Thyroid gland (tissue), 4 donors: ENCODE measurements at regions not wholly inside any gene's neighbourhood (a gene's known extent, or its start where the extent isn't known, plus 50 kb on each side); places are given as distances from the start of the nearest gene placed in this dataset.

Experiments
- DNase-seq, 2 donors: peaks; one replicate each; pipeline ENCODE4 v3.0.0-alpha.2; 2019
- H3K27ac ChIP-seq, 3 donors: fragments of 200-600 bp; sonication (generic); 1 replicate in 2 of 3; 2 replicates in 1 of 3; pipeline ENCODE4 v1.5.1; 2016 to 2019; ENCODE audit warnings: mild to moderate bottlenecking in 1 of 3, moderate library complexity in 1 of 3
- H3K27me3 ChIP-seq: fragments of 200-600 bp; sonication (generic); one replicate; pipeline ENCODE4 v1.5.1; 2019
- H3K36me3 ChIP-seq, 2 donors: fragments of 200-600 bp; sonication (generic); one replicate each; pipeline ENCODE4 v1.5.1; 2016 to 2019
- H3K4me1 ChIP-seq, 2 donors: fragments of 200-600 bp; sonication (generic); one replicate each; pipeline ENCODE4 v1.5.1; 2017 to 2019
- H3K4me3 ChIP-seq, 3 donors: fragments of 200-600 bp; sonication (generic); replicated peaks in 1 of 3; 1 replicate in 2 of 3; 2 replicates in 1 of 3; pipeline ENCODE4 v1.5.1; 2016; ENCODE audit warnings: mild to moderate bottlenecking in 1 of 3
- H3K9me3 ChIP-seq: fragments of 200-600 bp; sonication (generic); one replicate; pipeline ENCODE4 v1.5.1; 2017
- POLR2A ChIP-seq, 2 donors: fragments of 450-650 bp; IDR thresholded peaks; one replicate each; pipeline ENCODE4 v1.6.1; 2017; ENCODE audit warnings: antibody characterized with exemption in 2 of 2, mild to moderate bottlenecking in 2 of 2, moderate library complexity in 1 of 2
- WGBS, 2 donors: methylation state at CpG; one replicate each; pipeline ENCODE4 v1.1.5; 2017; 5-methylcytosine and 5-hydroxymethylcytosine counted together
- intact Hi-C: fragments of 100-400 bp; cut with DNase I; formaldehyde crosslinking; loops from one replicate; pipeline ENCODE4 v1.15.1; 2023
- TF ChIP-seq, protein P1 (sequence below), 6 experiments: fragments of 200-600 bp in 3 of 6; fragments of 450-650 bp in 3 of 6; sonication (generic) in 3 of 6; IDR thresholded peaks; one replicate each; pipeline ENCODE4 v1.5.1; 2016 to 2019; ENCODE audit warnings: antibody characterized with exemption in 6 of 6, mild to moderate bottlenecking in 2 of 6, inconsistent platforms in 1 of 6, moderate library complexity in 1 of 6

DNA sequence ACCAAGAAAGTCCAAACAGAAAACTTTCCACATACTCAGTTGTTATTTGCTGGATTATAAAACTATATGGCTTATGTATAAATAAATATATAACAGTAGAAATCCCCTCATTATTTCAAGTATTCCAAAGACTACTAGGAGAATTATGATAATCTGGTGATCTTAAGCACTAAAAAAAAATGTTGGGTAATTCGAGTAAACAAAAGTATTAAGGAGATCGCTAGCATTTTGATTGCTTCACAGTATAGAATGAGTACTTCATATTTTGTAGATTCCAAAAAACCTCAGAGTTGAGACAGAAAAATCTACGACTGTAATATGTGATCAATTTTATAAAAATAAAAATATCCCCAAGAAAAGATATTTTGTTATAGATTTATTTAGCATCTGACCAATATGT is 236.4 kb upstream of the TENT5A start:
- 91 to 92% methylated on average over 3 of the region's 3 CpGs for WGBS, 2 donors
- Histone ChIP-seq H3K4me1 (no peaks in the 10 kb centered on the region), H3K9me3 (no peaks in the 10 kb centered on the region), H3K27me3 (no peaks in the 10 kb centered on the region), H3K36me3 (no peaks in the 10 kb centered on the region), H3K27ac (no peak overlapping the region), H3K4me3 (no peak overlapping the region)
- DNase-seq = no peak
- TF ChIP-seq, protein P1, sequence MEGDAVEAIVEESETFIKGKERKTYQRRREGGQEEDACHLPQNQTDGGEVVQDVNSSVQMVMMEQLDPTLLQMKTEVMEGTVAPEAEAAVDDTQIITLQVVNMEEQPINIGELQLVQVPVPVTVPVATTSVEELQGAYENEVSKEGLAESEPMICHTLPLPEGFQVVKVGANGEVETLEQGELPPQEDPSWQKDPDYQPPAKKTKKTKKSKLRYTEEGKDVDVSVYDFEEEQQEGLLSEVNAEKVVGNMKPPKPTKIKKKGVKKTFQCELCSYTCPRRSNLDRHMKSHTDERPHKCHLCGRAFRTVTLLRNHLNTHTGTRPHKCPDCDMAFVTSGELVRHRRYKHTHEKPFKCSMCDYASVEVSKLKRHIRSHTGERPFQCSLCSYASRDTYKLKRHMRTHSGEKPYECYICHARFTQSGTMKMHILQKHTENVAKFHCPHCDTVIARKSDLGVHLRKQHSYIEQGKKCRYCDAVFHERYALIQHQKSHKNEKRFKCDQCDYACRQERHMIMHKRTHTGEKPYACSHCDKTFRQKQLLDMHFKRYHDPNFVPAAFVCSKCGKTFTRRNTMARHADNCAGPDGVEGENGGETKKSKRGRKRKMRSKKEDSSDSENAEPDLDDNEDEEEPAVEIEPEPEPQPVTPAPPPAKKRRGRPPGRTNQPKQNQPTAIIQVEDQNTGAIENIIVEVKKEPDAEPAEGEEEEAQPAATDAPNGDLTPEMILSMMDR (IDR thresholded peaks at IDR 0.05) = no peak
- no peak for TF ChIP-seq POLR2A (IDR thresholded peaks at IDR 0.05)
- intact Hi-C loops = no loop called here

DNA sequence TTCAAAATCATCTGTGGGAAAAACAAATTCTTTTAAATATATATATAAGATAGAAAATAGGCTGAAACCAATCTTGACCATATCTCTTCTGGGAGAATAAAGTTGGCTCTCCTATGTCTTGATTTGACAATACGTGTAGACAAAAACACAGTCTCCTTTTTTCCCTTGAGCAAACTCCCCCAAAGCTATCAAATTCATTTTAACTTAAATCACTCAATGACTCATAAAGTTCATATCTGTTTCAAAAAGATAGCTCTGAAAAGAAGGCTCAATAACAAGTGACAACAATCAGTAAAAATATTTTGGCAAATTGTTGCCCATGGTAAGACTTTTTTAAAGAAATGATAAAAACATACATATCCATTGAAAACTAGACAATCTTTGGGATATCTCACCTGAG is 236.0 kb upstream of the TENT5A start:
- no peaks in the 10 kb centered on the region for H3K36me3 ChIP-seq
- H3K4me1 ChIP-seq = no peaks in the 10 kb centered on the region
- DNase-seq = no peak
- H3K27ac ChIP-seq = no peak overlapping the region
- no peak overlapping the region for H3K4me3 ChIP-seq
- H3K9me3 ChIP-seq = no peaks in the 10 kb centered on the region
- no peak for TF ChIP-seq POLR2A (IDR thresholded peaks at IDR 0.05)
- TF ChIP-seq, protein P1 (IDR thresholded peaks at IDR 0.05) = no peak
- WGBS, 2 donors = 93% methylated on average over 1 of the region's 1 CpG
- H3K27me3 ChIP-seq = no peaks in the 10 kb centered on the region
- intact Hi-C loops = no loop called here

DNA sequence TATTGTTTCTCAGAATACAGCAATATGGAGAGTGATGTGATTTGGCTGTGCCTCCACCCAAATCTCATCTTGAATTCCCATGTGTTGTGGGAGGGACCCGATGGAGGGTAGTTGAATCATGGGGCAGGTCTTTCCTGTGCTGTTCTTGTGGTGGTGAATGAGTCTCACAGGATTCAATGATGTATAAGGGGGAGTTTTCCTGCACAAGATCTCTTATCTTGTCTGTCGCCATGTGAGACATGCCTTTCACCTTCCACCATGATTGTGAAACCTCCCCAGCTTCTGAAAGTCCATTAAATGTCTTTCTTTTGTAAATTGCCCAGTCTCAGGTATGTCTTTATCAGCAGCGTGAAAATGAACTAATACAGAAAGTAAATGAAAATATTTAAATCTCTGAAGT is 234.8 kb upstream of the TENT5A start:
- WGBS, 2 donors = 89 to 98% methylated on average over 3 of the region's 3 CpGs
- intact Hi-C loops = no loop called here
- Histone ChIP-seq H3K4me1 (no peaks in the 10 kb centered on the region), H3K9me3 (no peaks in the 10 kb centered on the region), H3K36me3 (no peaks in the 10 kb centered on the region), H3K27ac (no peak overlapping the region), H3K27me3 (no peaks in the 10 kb centered on the region), H3K4me3 (no peak overlapping the region)
- no peak for DNase-seq
- TF ChIP-seq POLR2A (IDR thresholded peaks at IDR 0.05) = no peak
- TF ChIP-seq, protein P1 (IDR thresholded peaks at IDR 0.05) = no peak

DNA sequence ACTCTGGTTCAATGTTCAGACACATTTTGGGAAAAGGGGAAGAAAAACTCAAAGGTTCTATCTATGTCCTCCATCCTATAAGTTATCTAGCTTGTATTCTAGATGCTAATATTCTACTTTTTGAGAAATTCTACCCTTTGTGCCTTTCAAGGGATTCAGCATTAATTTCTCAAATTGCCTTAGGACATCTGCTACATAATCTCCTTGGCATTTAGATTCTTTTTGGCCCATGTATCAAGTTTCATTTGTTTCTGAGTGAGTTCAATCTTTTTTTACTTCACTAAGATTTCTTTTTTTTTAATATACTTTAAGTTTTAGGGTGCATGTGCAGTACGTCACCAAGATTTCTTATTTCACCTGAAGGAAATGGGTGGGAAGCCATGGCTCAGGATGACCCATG is 232.7 kb upstream of the TENT5A start:
- WGBS, 2 donors = 86 to 93% methylated on average over 1 of the region's 1 CpG
- TF ChIP-seq, protein P1 (IDR thresholded peaks at IDR 0.05) = no peak
- TF ChIP-seq POLR2A (IDR thresholded peaks at IDR 0.05) = no peak
- intact Hi-C loops = no loop called here

DNA sequence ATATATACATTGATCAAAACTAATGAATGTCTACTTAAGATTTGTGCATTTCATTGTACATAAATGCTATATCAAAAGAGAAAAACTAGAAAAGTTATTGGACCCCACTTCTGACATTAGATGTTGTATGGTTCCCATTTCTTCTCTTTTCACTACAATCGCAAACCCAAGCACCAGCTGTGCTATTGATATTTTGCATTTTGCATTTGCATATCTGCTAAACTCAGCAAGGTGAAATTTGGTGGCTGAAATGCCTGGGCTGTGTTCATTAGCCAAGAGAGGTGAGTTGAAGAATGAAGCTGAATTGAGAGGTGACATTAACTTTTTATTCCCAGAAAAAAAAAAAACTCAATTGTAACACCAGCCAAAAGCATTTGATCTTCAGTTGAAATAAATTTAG is 232.1 kb upstream of the TENT5A start:
- Histone ChIP-seq H3K9me3 (no peaks in the 10 kb centered on the region), H3K36me3 (no peaks in the 10 kb centered on the region), H3K4me3 (no peak overlapping the region), H3K27me3 (no peaks in the 10 kb centered on the region), H3K27ac (no peak overlapping the region), H3K4me1 (no peaks in the 10 kb centered on the region)
- intact Hi-C loops = no loop called here
- DNase-seq = no peak
- TF ChIP-seq POLR2A (IDR thresholded peaks at IDR 0.05) = no peak
- TF ChIP-seq, protein P1 (IDR thresholded peaks at IDR 0.05) = no peak
- 94 to 95% methylated on average over 1 of the region's 1 CpG for WGBS, 2 donors

More for the DNA sequence above, 232.7 kb upstream of the TENT5A start:
- no peaks in the 10 kb centered on the region for H3K27me3 ChIP-seq
- no peak overlapping the region for H3K27ac ChIP-seq
- H3K9me3 ChIP-seq = no peaks in the 10 kb centered on the region
- H3K4me3 ChIP-seq = no peak overlapping the region
- DNase-seq = no peak
- no peaks in the 10 kb centered on the region for H3K4me1 ChIP-seq
- no peaks in the 10 kb centered on the region for H3K36me3 ChIP-seq
